ENCODE measurements at regions not wholly inside any gene's neighbourhood (a gene's known extent, or its start where the extent isn't known, plus 50 kb on each side); places are given as distances from the start of the nearest gene placed in this dataset.
"Not testable (repeated sequence)": the region's sequence is repeated elsewhere in the genome, so short reads cannot be mapped to it uniquely, and the experiment has no call there.

DNA sequence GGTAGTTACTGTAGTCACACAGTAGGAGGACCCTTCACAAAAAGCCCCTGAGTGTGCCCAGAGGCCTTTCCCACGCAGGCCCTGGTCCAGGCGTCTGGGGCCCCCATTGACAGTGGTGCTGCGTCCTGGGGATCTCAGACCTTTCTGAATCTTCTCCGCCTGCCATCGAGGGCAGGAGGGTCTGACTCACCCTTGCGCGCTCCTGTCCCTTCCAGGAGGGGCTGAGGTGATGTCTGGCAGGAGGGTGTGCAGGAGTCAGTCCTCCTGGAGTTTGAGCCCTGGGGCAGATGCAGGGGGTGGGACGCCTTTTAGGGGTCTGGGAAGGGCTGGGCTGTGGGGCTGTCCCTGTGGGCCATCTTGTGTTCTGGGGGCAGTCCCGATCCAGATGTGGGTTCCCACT is 386.8 kb downstream of the TMEM121 start:
- no TSS peak for BruUV-seq (replicated peaks)
- intact Hi-C loops (cut with micrococcal nuclease; ENCODE audit: unreplicated experiment) = no loop called here
- Histone ChIP-seq H3K4me3 (ENCODE audit: low read depth, low read length, poor library complexity, severe bottlenecking) (no peak overlapping the region), H3K27ac (ENCODE audit: low read depth, low read length, poor library complexity, severe bottlenecking) (no peak overlapping the region), H3K4me1 (ENCODE audit: insufficient read depth, low read length, poor library complexity, severe bottlenecking) (no peaks in the 10 kb centered on the region), H3K36me3 (ENCODE audit: insufficient read depth, low read length, poor library complexity, severe bottlenecking) (no peaks in the 10 kb centered on the region), H3K27me3 (replicated peaks; ENCODE audit: insufficient read depth, low read depth, low read length, poor library complexity) (no peaks in the 10 kb centered on the region), H3K9me3 (ENCODE audit: low read depth, low read length, poor library complexity, severe bottlenecking) (no peaks in the 10 kb centered on the region)
- TF ChIP-seq, protein P1, sequence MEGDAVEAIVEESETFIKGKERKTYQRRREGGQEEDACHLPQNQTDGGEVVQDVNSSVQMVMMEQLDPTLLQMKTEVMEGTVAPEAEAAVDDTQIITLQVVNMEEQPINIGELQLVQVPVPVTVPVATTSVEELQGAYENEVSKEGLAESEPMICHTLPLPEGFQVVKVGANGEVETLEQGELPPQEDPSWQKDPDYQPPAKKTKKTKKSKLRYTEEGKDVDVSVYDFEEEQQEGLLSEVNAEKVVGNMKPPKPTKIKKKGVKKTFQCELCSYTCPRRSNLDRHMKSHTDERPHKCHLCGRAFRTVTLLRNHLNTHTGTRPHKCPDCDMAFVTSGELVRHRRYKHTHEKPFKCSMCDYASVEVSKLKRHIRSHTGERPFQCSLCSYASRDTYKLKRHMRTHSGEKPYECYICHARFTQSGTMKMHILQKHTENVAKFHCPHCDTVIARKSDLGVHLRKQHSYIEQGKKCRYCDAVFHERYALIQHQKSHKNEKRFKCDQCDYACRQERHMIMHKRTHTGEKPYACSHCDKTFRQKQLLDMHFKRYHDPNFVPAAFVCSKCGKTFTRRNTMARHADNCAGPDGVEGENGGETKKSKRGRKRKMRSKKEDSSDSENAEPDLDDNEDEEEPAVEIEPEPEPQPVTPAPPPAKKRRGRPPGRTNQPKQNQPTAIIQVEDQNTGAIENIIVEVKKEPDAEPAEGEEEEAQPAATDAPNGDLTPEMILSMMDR (conservative IDR thresholded peaks at IDR 0.05; ENCODE audit: low read depth, low read length) = no peak
- TF ChIP-seq EZH2 (IDR thresholded peaks at IDR 0.05; ENCODE audit: borderline replicate concordance, low read depth, low read length, poor library complexity, severe bottlenecking) = no peak
- CTCF ChIA-PET = no interaction called here
- POLR2A ChIA-PET (ENCODE audit: low non-redundant PET) = no interaction called here
- DNase-seq (ENCODE audit: low spot score) = no peak

DNA sequence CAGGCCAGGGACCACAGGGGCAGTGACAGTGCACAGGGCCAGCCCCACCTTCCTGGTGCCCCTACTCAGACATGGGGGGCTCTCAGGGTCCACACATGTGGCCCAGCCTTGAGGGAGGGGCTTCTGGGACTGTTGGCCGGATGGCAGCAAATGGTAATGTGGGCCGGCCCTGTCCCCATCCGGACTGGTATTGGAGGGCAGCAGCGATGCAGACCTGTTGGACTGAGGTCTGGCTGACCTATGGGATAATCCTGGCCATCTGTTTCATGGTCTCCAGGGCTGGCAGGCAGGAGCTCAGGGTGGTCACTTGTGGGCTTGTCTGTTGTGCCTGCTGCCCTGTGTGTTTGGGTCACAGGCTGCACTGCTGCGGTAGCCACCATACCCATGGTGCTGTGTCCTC is 387.5 kb downstream of the TMEM121 start:
- H3K36me3 ChIP-seq (ENCODE audit: insufficient read depth, low read length, poor library complexity, severe bottlenecking) = no peaks in the 10 kb centered on the region
- H3K9me3 ChIP-seq (ENCODE audit: low read depth, low read length, poor library complexity, severe bottlenecking) = no peaks in the 10 kb centered on the region
- H3K4me3 ChIP-seq (ENCODE audit: low read depth, low read length, poor library complexity, severe bottlenecking) = no peak overlapping the region
- H3K27ac ChIP-seq (ENCODE audit: low read depth, low read length, poor library complexity, severe bottlenecking) = no peak overlapping the region
- ChIA-PET POLR2A (ENCODE audit: low non-redundant PET) (no interaction called here), CTCF (no interaction called here)
- no peak for TF ChIP-seq EZH2 (IDR thresholded peaks at IDR 0.05; ENCODE audit: borderline replicate concordance, low read depth, low read length, poor library complexity, severe bottlenecking)
- TF ChIP-seq, protein P1 (conservative IDR thresholded peaks at IDR 0.05; ENCODE audit: low read depth, low read length) = no peak
- H3K27me3 ChIP-seq (replicated peaks; ENCODE audit: insufficient read depth, low read depth, low read length, poor library complexity) = no peaks in the 10 kb centered on the region
- no peaks in the 10 kb centered on the region for H3K4me1 ChIP-seq (ENCODE audit: insufficient read depth, low read length, poor library complexity, severe bottlenecking)
- intact Hi-C loops (cut with micrococcal nuclease; ENCODE audit: unreplicated experiment) = no loop called here
- BruUV-seq (replicated peaks) = no TSS peak
- DNase-seq (ENCODE audit: low spot score) = no peak

DNA sequence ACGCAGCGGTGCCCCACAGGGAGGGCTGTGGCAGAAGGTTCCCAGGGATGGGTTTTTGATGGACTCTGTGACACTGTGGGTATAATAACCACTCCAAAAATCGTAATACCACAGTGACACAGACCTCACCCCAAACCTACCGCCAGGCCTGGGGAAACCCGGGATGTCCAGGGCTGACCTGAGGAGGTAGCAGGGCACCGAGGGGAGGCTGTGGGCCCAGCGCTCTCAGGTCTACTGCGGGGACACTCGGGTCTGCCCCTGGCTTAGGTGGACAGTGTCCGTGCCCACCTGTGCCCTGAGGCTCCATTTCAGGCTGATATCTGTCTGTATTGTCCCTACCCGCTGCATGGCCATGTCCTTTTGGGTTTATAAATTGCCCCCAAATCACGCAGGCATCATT is 387.9 kb downstream of the TMEM121 start:
- intact Hi-C loops (cut with micrococcal nuclease; ENCODE audit: unreplicated experiment); CTCF ChIA-PET: not testable (repeated sequence)

DNA sequence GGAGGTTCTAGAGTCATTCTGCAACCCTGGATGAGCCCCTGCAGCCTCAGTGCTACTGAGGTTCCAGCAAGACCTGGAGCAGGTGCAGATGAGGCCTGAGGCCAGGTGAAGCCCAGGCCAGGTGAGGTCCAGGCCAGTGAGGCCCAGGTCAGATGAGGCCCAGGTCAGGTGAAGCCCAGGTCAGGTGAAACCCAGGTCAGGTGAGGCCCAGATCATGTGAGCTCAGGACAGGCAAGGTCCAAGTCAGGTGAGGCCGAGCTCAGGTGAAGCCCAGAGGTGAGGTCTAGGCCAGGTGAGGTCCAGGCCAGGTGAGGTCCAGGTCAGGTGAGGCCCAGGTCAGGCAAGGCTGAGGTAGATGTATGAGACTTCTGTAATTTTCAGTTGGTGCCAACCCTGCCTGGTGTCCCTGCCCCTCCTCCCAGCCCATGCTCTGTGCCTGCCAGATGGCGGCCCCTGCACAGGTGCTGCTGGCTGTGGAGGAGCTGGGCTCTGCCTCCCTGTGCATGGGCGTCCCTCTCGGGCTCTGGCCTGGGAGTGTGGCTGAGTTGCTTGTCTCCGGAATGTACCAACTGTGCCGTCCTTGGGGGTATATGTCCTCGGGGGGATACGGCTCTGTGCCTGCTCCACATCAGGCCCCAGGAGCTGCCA is 388.5 kb downstream of the TMEM121 start:
- Histone ChIP-seq H3K27ac (ENCODE audit: low read depth, low read length, poor library complexity, severe bottlenecking) (no peak overlapping the region), H3K36me3 (ENCODE audit: insufficient read depth, low read length, poor library complexity, severe bottlenecking) (no peaks in the 10 kb centered on the region), H3K27me3 (replicated peaks; ENCODE audit: insufficient read depth, low read depth, low read length, poor library complexity) (no peaks in the 10 kb centered on the region), H3K4me1 (ENCODE audit: insufficient read depth, low read length, poor library complexity, severe bottlenecking) (no peaks in the 10 kb centered on the region), H3K4me3 (ENCODE audit: low read depth, low read length, poor library complexity, severe bottlenecking) (no peak overlapping the region), H3K9me3 (ENCODE audit: low read depth, low read length, poor library complexity, severe bottlenecking) (no peaks in the 10 kb centered on the region)
- intact Hi-C loops (cut with micrococcal nuclease; ENCODE audit: unreplicated experiment) = no loop called here
- BruUV-seq (replicated peaks) = no TSS peak
- POLR2A ChIA-PET (ENCODE audit: low non-redundant PET) = no interaction called here
- CTCF ChIA-PET = no interaction called here
- no peak for DNase-seq (ENCODE audit: low spot score)
- TF ChIP-seq EZH2 (IDR thresholded peaks at IDR 0.05; ENCODE audit: borderline replicate concordance, low read depth, low read length, poor library complexity, severe bottlenecking) = no peak
- TF ChIP-seq, protein P1 (conservative IDR thresholded peaks at IDR 0.05; ENCODE audit: low read depth, low read length) = no peak

More for the DNA sequence above, 387.9 kb downstream of the TMEM121 start:
- H3K36me3 ChIP-seq (ENCODE audit: insufficient read depth, low read length, poor library complexity, severe bottlenecking); H3K27me3 ChIP-seq (replicated peaks; ENCODE audit: insufficient read depth, low read depth, low read length, poor library complexity); H3K4me3 ChIP-seq (ENCODE audit: low read depth, low read length, poor library complexity, severe bottlenecking); H3K27ac ChIP-seq (ENCODE audit: low read depth, low read length, poor library complexity, severe bottlenecking); BruUV-seq (replicated peaks); H3K4me1 ChIP-seq (ENCODE audit: insufficient read depth, low read length, poor library complexity, severe bottlenecking); DNase-seq (ENCODE audit: low spot score); H3K9me3 ChIP-seq (ENCODE audit: low read depth, low read length, poor library complexity, severe bottlenecking); POLR2A ChIA-PET (ENCODE audit: low non-redundant PET): not testable (repeated sequence)

- H3K4me1 ChIP-seq (ENCODE audit: insufficient read depth, low read length, poor library complexity, severe bottlenecking); intact Hi-C loops (cut with micrococcal nuclease; ENCODE audit: unreplicated experiment); H3K27me3 ChIP-seq (replicated peaks; ENCODE audit: insufficient read depth, low read depth, low read length, poor library complexity); H3K9me3 ChIP-seq (ENCODE audit: low read depth, low read length, poor library complexity, severe bottlenecking); H3K27ac ChIP-seq (ENCODE audit: low read depth, low read length, poor library complexity, severe bottlenecking); CTCF ChIA-PET; BruUV-seq (replicated peaks); DNase-seq (ENCODE audit: low spot score); H3K36me3 ChIP-seq (ENCODE audit: insufficient read depth, low read length, poor library complexity, severe bottlenecking); H3K4me3 ChIP-seq (ENCODE audit: low read depth, low read length, poor library complexity, severe bottlenecking); POLR2A ChIA-PET (ENCODE audit: low non-redundant PET): not testable (repeated sequence)
Observed at GRCh38 chr14:105915546-105915945, 389.2 kb downstream of the TMEM121 start.
